ENCODE measurements at regions not wholly inside any gene's neighbourhood (a gene's known extent, or its start where the extent isn't known, plus 50 kb on each side); places are given as distances from the start of the nearest gene placed in this dataset.

DNA sequence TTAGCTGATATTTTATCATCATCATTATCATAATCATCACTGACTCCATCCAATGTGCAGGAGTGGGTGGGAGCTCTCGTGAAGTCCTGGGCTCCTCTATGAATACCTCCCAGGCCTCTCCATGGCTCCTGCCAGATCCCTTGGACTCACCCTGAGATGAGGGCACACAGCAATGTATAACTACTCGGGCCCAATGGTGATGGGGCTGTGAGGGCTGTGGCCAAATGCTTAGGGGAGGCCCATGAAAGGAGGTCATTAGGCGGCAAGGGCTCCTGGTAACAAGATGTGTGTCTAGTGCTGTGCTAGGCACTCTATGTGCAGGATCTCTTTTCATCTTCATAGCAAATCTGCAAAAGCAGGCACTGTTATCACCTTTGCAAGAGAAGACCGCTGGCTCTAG lies 270.9 kb downstream of the GLRX3 start:
- no peak for DNase-seq

DNA sequence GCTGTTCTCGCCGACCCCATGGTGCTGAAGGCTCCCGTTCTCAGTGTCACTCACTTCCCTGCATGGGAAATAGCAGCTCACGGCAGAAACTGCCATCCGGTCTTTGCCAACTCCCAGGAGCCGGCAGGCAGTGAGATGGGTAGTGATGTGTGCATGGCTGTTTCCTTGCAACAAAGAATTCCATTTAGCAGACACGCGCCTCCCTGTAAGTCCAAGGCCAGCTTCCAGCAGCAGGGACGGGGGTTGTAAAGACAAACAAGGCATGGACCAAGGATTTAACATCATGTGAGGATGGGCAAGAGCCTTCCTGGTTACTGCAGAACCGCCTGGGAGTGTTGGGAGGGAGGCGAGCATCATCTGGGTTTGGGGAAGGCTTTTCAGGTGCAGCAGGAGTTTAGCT lies 273.1 kb downstream of the GLRX3 start:
- DNase-seq = no peak

GRCh38 chr10:130409931-130410330 lies 273.7 kb downstream of the GLRX3 start:
- DNase-seq = no peak

DNA sequence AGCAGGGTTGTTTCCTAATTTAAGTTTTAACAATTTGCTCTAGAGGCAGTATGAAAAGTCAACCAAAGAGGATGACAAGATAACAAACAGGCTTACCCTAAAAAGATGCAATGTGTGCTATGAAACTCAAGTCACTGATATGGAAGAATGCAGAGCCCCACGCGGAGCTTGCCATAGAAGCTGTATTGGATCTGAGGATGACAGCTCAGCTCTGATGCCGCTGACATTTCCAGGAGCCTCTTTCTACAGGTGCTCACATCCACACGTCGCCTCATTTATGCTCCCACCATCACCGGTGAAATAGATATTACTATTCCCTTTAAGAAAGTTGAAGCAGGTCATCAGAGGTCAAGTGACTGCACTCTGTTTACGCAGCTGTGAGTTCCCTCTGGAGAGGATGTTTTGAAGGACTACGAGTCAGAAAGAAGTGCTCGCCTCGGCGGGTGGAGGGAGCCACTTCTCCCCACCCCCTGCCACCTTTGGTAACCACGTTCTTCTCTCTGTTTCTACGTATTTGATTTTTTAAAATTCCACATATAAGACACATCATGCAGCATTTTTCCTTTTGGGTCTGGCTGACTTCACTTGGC lies 275.4 kb downstream of the GLRX3 start:
- no peak for DNase-seq

GRCh38 chr10:130412317-130412716 lies 276.1 kb downstream of the GLRX3 start:
- DNase-seq = no peak

- no peak for DNase-seq
Measured at GRCh38 chr10:130416334-130417150, 280.4 kb downstream of the GLRX3 start.

DNA sequence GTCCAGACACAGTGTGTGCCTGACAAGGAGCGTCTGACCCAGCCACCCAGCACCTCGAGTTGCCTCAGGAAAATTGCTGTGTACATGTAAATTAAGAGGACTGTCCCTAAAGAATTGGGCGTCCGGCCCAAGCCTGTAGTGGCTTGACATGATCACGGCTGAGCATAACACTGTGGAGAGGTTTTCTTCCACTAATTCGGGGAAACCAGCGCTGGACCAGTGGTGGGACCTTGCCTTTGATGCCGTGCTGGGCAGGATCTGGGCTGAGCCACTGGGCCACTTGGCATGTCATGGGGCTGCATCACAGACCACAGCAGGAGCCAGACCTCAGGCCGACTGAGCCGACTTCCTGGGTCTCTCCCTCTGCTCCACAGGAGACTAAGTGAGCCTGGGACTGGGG lies 282.5 kb downstream of the GLRX3 start:
- no peak for DNase-seq

DNA sequence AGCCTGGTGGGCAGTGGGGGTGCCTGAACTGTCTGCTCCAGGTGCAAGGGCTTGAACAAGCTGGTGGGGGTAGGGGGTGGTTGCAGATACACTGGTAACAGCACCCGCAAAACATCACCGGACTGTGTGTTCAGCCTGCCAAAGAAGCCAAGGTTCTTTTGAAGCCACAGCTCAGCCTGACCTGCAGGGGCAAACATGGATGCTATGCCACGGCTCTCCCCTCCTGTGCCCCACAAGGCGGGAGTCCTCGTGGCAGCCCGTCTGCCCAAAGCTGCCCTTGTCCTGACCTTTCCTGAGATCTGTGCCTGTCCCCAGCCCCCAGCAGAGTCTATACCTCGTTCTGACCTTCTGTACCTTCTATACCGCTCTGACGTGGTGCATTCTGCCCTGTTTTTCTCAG lies 285.7 kb downstream of the GLRX3 start:
- no peak for DNase-seq

DNA sequence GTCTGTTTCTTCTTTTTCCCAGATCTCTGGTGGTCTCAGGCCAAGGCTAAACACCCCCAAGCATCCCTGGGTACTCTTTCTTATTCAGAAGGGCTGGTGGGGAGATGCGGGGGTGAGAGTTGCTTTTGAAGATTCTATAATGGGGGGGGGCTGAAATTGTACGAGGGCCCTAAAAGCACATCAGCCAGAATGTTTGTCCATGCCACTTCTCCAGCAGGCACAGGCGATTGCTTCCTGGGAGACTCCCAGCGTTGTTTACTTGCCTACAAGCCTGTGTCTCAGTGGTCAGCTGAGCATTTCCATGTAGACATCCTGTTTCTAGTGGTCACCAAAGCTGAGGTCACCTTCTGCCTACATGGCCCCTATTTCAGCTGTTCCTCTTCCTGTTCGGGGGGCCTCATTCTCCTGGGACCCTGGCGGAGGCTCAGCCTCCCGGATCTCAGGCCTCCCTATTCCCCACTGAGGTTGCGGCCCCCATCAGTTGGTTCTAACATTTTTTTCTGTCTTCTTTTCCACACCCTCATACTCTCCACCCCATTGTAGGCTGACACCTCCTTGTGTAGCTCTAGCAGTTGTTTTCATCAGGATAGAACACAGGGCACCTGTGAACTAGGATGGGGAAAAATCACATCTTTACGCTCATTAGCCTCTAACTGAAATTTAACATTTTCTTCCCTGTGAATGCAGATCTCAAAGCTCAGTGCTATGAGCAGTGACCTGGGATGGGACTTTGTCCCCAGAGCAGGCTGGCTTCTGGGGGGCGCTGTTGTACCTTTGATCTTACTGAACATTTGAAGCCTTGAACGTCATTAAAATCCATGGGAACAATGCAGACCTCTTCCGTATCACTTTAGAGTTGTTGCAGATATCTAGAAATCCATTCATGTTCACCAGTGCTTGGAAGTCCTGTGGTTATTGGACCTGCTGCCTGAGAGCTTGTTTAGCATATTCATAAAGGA lies 286.5 kb downstream of the GLRX3 start:
- DNase-seq = no peak

DNA sequence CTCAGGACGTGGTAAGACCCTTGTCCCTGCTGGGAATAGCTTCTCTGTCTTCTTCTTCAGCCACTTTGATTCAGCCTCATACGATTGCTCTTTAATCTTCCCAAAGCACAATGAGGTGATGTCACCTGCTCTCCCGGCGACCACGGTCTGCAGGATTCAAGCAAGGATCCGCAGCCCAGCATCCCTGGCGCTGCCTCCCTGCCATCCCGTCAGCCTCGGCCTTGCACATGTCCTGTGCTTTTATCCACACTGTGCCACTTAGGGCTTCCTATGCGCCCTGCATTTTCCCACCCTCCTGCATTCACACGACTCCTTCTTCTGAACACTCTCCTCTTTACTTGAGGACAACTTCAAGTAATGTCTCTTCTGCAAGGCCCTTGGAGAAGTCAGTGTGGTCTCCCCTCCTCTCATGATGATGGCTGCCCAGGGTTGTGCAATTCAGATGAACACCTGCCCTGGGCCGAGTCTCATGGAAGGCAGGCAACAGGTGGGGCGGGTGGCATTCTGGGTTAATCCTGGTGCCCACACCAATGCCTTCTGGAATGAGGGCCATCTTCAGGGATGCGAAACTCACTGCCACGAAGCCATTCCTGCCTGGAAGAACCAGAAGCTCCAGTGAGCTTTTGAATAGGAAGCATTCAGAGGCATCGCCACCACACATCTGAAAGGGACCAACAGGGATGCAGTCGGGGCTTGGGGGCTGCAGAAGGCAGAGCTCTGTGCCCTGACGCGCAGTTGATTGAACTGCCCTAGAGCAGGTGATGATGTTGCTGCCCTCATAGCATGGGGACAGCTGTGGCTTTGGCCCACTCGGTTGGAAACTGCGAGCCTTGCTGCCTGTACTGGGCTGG lies 287.5 kb downstream of the GLRX3 start:
- no peak for DNase-seq

- no peak for DNase-seq
Measured at GRCh38 chr10:130424418-130424817, 288.2 kb downstream of the GLRX3 start.

GRCh38 chr10:130425169-130425568 lies 289.0 kb downstream of the GLRX3 start:
- no peak for DNase-seq

- no peak for DNase-seq
Measured at GRCh38 chr10:130425881-130426435, 289.8 kb downstream of the GLRX3 start.

GRCh38 chr10:130427216-130427722 lies 291.1 kb downstream of the GLRX3 start:
- DNase-seq = no peak

DNA sequence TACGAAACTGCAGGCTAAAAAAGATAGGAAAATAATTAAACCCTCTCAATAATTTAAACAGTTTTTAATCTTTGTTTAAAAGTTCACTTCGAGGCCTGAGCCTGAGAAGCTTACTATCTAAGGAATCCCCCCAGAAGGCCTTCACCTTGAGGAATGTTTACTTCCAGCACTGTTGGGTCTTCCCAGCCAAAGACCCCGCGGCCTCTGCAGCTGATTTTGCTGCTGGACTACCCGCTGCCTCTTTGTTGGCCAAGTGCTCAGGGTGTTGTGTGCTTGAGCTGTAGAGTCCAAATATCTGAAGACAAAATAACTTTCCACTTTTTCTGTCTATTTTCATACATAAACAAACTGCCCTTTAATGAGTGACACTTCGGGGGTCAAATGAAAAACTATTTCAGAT lies 292.7 kb downstream of the GLRX3 start:
- DNase-seq = no peak

DNA sequence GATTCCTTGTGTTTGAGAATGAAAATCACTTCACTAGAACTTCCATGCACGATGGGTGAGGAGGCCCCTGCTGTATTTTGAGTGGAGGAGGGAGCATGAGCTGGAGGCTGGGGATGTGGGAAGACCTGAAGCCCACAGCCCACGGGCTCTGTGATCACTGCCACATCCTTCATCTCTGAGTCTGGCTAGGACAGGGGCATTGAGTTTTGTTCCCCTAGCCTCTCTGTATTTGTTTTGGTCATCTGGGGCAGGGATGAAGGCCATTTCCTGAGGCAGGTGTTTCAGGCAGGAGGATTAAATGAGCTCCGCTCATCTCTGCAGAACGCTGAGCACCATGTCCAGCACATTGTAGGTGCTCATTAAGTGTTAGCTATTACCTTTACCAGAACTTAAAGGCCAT lies 293.6 kb downstream of the GLRX3 start:
- DNase-seq = no peak

- no peak for DNase-seq
Measured at GRCh38 chr10:130430291-130430690, 294.1 kb downstream of the GLRX3 start.

DNA sequence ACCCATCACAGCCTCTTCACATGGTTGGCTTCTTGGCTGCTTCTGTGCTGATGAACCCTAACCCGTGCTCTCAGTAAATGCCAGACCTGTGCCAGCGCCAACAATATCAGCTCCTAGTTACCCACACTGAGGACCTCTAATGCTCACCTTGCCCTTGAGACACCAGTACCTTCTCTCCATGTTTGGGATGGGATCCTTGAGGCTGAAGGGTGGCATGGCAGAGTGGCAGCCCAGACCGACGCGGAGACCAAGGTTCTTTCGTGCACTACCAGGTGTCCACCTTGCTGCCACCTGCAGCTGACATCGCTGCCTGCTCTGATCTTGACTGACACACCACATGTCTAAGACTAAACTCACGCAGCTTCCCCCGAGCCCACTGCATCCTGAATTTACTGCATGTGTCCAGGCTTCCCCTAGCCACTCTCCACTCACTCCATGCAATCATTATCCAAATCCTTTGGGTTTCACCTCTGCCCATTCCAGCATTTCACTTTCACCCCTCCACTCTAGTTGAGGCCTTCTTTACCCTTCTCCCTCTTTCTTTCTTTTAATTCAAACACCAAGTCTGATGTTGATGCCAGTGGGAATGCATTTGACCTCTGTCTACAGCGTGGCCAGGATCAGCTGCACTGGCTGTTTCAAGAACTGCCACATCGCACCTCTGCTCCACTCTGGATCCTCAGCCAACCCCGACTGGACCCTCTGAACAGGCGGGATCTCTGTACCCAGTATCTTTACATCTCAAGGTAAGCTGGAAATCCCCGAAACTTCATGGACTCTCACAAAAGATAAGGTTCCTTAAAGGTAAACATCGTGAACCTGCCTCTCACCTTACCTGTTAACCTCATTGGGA lies 294.9 kb downstream of the GLRX3 start:
- DNase-seq = no peak

DNA sequence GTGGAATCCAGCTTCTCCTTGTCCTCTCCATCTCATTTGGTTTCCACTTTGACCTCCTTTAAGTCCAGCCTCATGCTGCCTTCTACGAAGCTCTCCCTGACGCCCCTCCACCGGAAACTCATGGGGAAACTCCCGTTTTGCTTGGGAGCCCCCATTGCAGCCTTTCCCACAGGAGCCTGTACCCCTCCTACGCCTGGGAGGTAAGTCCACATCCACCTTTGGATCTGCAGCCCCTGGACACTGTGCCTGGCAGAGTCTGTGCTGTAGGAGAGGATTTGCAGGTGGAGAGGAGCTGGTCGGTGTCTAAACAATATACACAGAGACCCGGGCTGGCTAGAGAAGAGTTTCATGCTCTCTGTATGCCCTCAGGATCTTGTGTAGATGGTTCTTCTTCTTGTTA lies 296.1 kb downstream of the GLRX3 start:
- no peak for DNase-seq

- no peak for DNase-seq
Measured at GRCh38 chr10:130432850-130433249, 296.7 kb downstream of the GLRX3 start.

Measured in SHP77 (cell line).